ACHN (cell line): ENCODE measurements at regions not wholly inside any gene's neighbourhood (a gene's known extent, or its start where the extent isn't known, plus 50 kb on each side); places are given as distances from the start of the nearest gene placed in this dataset.
A peak's percentile ranks its signal among the peaks of the same experiment; 100 is the strongest.

Experiments used
- DNase-seq: peaks from one replicate; pipeline ENCODE4 v3.0.0-alpha.2; 2015
- in situ Hi-C: cut with HindIII; loops from 2 replicates; pipeline ENCODE4 v1.10.0; 2017; ENCODE audit warnings: low sequenced_read_pairs, low pct_ligation_motif_present, low pct_unique_long_range_greater_than_20kb

DNA sequence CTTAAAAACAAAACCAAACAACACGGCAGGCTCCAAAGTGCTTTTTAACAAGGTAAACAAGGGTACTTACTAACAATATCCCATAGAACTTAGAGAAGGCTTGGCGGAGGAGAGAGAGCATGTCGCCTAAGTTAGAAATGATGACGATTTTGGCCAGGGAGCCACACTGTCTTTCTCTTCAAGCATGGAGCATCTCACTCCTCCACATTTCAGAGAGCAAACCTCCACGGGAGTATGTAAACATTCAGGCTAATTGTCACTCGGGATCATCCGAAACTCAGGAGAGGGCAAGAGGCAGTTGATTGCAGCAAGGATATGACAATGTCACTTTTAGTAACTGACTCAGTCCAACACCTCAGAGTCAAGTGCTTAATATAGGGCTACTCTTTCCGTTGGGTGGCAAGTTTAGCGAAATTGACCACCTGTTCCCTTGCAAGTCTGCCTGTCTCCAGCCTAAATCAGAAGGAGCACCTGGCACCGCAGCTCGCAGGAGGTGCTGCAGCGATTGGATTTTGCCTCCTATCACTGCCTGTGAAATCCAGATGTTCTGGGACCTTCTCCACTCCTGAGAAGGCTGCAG, 65.8 kb upstream of the RPS6KA2 start:
- in situ Hi-C loops, result no loop called here
- DNase-seq, result no peak

DNA sequence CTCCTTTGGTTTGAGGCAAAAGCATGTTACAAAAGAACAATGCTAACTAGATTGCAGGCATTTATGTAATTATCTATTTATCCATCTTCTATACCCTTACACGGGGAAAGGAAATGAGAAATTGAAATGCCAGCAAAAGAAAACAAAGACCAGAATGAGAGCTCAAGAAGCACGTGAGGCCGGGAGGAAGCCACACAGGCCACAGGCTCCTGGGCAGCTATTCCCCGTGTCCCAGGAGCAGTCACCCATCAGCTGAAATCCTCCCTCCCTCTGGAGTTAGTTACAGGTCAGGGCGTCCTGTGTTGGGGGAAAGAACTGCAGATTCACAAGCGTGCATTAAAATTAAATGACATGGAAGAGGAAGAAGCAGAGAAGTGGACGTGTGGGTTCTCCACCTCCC, 64.7 kb upstream of the RPS6KA2 start:
- DNase-seq, result no peak
- in situ Hi-C loops, result no loop called here

DNA sequence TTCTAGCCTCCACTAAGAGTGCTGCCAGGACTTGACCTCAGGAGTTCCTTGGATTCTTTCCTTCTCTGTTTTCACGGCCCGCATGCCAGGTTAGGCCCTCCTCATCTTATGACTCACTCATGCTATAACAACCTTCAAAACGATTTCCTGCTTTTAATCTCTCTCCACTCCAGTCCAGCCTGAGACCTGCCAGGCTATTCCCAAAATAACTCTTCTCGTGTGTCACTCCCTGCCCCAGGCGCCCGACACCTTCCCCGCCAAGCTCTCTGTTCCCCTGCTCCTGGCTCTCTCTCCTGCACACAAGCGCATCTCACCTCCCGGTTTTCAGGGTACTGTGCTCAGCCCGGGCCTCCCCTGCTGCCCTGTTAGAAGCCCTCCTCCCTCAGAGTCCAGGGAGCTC, 64.1 kb upstream of the RPS6KA2 start:
- DNase-seq, result peak; percentile 36
- in situ Hi-C loops, result no loop called here

DNA sequence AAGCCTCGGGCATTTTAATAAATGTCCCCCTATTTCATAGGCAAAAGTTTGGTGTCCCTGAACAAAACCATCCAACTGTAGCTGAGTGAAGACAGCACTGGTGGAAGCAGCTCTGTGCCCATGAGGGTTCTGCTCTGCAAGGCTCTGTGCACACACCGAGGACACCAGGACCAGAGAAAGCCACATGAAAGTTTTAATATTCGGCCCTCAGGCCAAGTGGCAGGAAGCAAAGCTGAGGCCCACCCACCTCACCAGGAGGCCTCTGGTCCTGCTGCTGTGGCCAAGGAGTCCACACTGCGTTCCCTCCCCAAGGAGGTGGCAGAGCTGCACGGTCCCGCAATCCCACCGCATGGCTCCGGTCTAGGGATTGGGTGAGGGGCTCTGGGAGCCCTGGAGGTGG, 62.6 kb upstream of the RPS6KA2 start:
- DNase-seq, result no peak
- in situ Hi-C loops, result no loop called here

DNA sequence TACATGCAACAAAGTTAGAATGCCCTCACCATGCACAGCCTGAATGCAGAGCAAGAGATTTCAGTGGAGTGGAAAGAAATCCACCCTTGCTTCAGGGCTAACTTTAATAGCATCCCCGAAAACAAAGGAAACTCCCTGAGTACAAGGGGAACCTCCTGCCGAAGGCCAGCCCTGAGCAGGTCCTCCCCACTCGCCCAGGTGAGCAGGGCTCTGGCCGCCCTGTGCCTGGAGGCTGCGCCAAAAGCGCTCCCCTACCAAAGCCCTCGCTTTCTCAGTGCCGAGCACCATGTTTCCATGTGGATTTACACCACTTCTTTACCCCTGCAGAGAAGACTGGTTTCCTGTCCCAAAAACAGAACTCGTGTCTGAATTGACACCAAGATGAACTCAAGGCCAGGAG, 61.9 kb upstream of the RPS6KA2 start:
- no peak for DNase-seq
- in situ Hi-C loops, result no loop called here

DNA sequence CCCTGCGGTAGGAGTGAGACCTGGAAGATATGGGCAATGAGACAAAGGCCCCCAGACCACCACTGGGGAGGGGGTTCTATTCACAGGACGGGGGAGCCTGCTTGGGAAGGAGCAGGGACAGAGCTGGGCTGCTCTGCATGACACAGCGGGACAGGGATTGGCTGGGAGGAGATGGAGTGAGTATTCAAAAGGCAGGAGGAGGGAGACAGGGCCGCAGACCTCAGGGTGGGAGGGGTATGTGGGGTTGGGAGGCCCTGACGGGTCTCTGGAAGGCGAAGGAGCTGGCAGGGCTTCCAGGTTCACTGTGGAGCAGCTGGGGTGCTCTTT, 60.8 kb upstream of the RPS6KA2 start:
- no peak for DNase-seq
- in situ Hi-C loops, result no loop called here

DNA sequence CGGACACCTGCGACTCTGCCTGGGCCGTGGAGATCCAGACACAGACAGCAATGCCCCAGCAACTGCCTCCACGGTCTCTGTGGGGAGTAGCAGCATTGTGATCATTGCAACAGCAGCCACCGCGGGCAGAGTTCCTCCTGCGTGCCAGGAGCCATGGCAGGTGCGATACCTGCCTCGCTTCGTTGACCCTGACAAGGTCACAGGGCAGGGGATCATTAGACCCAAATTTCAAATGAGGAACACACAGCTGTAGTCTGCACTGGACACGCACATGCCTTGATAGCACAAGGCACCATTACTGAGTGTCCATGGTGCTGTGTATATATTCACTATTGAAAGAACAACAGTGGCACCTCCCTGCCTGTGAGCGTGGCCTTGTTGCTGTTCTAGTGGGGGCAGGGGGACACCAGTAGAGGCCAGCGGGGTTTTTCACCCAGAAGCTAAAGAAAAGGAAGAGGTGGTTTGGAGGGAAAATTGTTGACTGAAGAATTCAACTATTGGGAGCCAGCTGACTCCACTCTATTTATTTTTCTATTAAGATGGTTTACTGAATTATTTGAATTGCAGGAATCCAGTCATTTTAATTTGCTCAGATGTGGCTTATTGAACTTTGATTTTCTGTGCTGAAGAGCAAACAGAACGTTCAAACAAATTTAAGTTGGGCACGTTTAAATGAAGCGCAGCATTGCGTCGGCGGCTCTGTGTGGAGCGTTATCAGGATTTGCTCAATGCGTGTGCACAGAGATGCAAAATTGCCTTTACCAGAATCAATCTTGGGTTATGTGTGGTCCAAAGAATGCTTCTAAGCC, 60.2 kb upstream of the RPS6KA2 start:
- no peak for DNase-seq
- in situ Hi-C loops, result no loop called here

DNA sequence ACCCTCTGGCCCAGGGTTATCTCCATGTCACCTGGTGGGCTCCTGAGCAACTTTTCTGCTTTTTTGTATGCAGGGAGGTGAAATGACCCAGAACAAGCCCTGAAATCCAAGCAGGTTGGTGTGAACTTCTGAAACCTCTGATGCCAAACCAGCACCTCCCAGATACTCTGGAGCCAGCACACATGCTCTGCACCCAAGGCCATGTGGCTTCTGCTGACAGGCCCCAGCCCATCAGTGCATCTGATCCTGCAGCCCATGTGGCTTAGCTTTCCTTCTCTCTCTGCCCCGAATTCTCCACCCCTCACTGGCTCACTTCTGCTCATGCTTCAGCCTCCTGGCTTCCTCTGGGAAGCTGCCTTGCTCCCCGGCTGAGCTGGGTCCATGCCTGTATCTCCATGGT, 59.3 kb upstream of the RPS6KA2 start:
- in situ Hi-C loops, result no loop called here
- DNase-seq, result no peak

DNA sequence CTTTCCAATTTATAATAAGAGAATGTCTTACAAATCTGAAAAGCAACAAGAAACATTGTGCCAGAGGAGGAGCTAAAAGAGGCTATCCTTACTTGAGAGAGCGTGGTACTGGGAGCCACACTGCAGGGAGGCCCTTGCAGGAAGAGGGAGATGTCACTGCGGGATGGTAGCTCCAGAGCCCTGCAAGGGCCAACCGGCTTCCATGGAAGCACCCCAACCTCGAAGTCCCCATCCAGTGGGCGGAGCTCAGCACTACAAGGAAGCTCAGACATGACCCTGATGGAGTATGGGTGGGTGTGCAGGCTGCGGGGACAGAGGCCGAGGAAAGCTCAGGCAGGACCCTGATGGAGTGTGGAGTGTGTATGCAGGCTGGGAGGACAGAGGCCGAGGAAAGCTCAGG, 57.8 kb upstream of the RPS6KA2 start:
- DNase-seq, result no peak
- in situ Hi-C loops, result no loop called here

DNA sequence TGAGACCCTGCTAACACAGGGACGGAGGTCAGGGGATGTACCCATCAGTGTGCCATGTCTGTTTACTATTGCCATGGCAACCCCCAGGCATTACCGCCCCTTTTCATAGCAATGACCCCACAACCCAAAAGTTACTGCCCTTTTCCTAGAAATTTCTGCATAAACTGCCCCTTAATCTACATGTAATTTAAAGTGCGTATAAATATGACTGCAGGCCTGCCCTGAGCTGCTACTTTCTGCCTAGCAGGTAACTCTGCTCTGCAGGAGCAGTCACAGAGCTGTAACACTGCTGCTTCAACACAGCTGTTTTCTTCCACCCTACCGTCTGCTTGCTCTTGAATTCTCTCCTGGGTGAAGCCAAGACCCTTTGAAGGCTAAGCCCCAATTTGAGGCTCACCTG, 57.1 kb upstream of the RPS6KA2 start:
- DNase-seq, result no peak
- in situ Hi-C loops, result no loop called here

DNA sequence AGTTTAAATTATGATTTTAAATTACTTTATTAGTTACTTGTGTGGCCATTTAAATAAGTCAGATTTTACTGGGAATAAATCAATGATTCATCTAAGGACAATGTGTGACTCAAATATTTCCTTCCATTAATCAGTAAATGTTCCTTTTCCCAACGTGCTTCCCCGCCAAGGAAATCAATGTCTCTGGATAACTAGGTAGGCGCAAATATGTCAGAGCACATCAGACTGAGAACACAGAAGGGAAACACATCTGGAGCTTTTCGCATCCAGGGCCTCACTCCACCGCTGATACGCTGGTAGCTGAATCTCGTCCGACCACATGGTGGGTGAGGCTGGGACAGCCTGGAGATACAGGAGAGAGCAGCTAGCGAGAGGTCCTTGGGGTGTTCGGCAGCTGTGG, 56.4 kb upstream of the RPS6KA2 start:
- in situ Hi-C loops, result no loop called here
- DNase-seq, result no peak

DNA sequence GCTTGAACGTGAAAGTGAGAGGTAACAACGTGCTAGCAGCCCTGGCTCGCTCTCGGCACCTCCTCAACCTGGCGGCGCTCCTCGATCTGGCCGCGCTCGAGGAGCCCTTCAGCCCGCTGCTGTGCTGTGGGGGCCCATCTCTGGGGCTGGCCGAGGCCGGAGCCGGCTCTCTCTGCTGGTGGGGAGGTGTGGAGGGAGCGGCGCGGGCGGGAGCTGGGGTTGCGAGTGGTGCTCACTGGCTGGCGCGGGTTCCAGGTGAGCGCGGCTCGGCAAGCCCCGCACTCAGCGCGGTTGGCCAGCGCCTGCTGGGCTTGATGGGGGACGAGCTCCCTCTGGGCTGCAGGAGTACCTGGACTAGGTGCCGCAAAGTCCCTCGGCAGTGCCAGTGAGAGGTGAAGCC, 52.5 kb upstream of the RPS6KA2 start:
- in situ Hi-C loops, result no loop called here
- no peak for DNase-seq

DNA sequence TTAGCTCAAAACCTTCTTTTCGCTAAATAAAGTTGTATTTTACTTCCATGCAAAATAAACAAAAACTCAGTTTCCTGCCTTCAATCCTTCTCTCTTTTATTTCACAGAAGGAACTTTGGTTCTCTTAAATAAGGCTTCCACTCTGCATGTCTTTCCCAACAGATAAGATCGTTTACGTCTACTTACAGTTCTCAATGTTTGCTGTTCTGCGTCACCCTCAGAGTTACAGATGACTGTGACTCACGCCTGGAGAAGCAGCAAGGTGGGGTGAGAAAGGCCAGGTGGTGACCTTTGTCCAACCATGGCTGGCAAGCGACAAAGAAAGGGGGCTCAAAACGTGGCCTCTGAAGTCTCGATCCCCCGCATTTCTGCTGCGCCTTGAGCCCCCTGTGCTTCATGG, 51.4 kb upstream of the RPS6KA2 start:
- DNase-seq, result no peak
- in situ Hi-C loops, result no loop called here

DNA sequence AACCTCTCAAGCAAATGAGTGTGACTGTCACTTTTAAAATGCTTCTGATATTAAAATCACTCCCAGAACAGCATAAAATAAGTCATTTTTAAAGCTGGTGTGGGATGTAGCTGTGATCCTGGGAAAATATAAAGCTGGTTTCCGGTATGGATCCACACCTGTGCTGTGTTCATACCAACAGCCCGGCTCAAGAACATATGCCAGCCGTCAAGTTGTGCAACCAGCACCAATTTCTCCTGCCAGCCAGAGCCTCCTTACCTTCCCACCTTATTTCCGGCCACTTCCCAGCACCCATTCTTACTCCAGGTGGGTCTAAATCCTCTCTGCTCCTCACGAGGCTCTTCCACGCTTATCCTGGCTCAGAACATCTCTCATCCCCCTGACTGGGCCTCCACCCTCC, 50.9 kb upstream of the RPS6KA2 start:
- no peak for DNase-seq
- in situ Hi-C loops, result no loop called here
